ENCODE measurements at regions not wholly inside any gene's neighbourhood (a gene's known extent, or its start where the extent isn't known, plus 50 kb on each side); places are given as distances from the start of the nearest gene placed in this dataset.

DNA sequence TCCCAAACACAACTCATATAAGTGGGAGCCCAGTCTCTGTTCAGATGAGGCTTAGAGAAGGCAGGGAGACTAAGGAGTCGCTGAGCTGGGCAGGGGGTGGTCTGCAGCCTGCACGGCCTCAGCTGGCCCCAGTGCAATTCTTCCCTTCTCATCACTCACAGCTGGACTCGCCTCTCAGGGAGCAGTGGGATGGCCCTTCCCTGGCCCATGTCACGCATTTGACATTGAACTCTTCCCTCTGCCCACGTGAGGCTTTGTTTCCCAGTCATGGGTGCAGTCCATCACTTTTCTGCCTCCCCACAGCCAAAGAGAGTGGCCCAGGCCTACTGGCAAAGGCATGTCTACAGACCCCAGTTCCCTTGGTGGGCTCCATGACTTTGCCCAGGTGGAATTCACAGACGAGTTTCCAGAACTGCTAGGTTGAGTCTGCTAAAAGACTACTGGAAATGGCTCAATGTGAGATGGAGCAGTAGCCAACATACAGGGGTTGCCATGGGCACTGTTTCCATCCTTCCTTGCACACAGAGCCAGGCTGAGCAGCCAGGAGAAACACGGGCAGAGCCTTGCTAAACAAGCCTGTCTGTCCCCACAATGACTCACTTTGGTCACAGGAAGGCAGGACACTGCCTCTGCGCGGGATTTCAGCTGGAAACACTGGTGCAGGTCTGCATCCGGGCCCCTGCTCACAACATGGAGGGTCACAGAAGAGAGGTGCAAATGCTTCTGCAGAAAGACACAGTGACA lies 90.1 kb downstream of the OAT start:
- no peak for DNase-seq (ENCODE audit: low spot score in 2 of 2, unreplicated experiment in 2 of 2)
- H3K27ac Mint-ChIP-seq = no peak overlapping the region

DNA sequence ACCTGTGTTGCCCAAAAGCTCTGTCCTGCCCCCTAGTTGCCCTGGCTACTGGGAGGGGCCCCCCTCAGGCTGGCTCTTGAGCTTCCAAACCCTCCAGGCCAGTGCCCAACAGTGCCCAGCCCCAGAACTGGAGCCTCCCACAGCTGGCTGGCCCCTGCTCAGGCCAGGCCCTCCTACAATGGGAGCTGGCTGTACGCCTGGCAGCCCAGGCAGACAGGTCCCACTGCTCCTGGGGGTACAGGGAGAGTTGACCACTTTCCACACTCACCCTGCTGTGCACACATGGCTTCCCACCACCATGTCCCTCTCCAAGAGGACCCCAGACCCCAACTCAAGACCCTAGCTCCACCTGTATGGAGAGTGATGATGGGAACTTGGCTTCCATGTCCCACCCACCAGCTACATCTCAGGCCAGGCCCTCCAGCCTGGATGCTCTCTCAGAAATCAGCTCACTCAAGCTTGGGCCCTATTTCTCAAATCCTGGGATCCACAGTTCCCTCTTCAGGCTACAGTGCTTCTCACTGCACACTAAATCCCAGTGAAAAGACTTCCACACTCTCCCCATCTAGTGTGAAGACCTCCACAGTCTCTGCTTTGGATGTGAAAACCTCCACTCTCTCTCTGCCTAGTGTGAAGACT lies 92.6 kb downstream of the OAT start:
- Mint-ChIP-seq H3K27ac (no peak overlapping the region), H3K27me3 (ENCODE audit: low read depth) (peaks cover 36% of the 10 kb centered on the region), H3K4me3 (no peak overlapping the region), H3K4me1 (peaks cover 12% of the 10 kb centered on the region), H3K9me3 (peaks cover 5% of the 10 kb centered on the region), H3K36me3 (no peaks in the 10 kb centered on the region)
- no peak for DNase-seq (ENCODE audit: low spot score in 2 of 2, unreplicated experiment in 2 of 2)
- TF ChIP-seq, protein P1, sequence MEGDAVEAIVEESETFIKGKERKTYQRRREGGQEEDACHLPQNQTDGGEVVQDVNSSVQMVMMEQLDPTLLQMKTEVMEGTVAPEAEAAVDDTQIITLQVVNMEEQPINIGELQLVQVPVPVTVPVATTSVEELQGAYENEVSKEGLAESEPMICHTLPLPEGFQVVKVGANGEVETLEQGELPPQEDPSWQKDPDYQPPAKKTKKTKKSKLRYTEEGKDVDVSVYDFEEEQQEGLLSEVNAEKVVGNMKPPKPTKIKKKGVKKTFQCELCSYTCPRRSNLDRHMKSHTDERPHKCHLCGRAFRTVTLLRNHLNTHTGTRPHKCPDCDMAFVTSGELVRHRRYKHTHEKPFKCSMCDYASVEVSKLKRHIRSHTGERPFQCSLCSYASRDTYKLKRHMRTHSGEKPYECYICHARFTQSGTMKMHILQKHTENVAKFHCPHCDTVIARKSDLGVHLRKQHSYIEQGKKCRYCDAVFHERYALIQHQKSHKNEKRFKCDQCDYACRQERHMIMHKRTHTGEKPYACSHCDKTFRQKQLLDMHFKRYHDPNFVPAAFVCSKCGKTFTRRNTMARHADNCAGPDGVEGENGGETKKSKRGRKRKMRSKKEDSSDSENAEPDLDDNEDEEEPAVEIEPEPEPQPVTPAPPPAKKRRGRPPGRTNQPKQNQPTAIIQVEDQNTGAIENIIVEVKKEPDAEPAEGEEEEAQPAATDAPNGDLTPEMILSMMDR (IDR thresholded peaks at IDR 0.05; ENCODE audit: unreplicated experiment) = no peak

More for the DNA sequence above, 90.1 kb downstream of the OAT start:
- Mint-ChIP-seq H3K9me3 (peaks cover 22% of the 10 kb centered on the region), H3K4me3 (no peak overlapping the region), H3K36me3 (peaks cover 5% of the 10 kb centered on the region), H3K4me1 (peaks cover 15% of the 10 kb centered on the region), H3K27me3 (ENCODE audit: low read depth) (peaks cover 28% of the 10 kb centered on the region)
- TF ChIP-seq, protein P1 (IDR thresholded peaks at IDR 0.05; ENCODE audit: unreplicated experiment) = no peak

DNA sequence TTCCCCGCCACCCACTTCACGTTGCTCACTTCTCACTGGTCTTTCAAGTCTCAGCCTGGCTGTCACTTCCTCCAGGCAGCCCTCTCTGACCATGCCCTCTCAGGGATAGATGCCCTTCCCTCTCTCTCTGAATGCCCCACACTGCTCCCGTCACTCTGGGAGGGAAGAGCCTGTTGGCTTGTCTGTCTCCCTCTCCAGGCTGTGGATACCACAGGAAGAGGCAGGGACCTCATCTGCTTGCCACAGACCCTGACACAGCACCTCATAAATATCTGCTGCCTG lies 93.1 kb downstream of the OAT start:
- TF ChIP-seq, protein P1 (IDR thresholded peaks at IDR 0.05; ENCODE audit: unreplicated experiment) = no peak
- Mint-ChIP-seq H3K27ac (no peak overlapping the region), H3K4me3 (no peak overlapping the region), H3K27me3 (ENCODE audit: low read depth) (peaks cover 36% of the 10 kb centered on the region), H3K4me1 (peaks cover 12% of the 10 kb centered on the region), H3K9me3 (no peaks in the 10 kb centered on the region), H3K36me3 (no peaks in the 10 kb centered on the region)
- DNase-seq (ENCODE audit: low spot score in 2 of 2, unreplicated experiment in 2 of 2) = no peak

DNA sequence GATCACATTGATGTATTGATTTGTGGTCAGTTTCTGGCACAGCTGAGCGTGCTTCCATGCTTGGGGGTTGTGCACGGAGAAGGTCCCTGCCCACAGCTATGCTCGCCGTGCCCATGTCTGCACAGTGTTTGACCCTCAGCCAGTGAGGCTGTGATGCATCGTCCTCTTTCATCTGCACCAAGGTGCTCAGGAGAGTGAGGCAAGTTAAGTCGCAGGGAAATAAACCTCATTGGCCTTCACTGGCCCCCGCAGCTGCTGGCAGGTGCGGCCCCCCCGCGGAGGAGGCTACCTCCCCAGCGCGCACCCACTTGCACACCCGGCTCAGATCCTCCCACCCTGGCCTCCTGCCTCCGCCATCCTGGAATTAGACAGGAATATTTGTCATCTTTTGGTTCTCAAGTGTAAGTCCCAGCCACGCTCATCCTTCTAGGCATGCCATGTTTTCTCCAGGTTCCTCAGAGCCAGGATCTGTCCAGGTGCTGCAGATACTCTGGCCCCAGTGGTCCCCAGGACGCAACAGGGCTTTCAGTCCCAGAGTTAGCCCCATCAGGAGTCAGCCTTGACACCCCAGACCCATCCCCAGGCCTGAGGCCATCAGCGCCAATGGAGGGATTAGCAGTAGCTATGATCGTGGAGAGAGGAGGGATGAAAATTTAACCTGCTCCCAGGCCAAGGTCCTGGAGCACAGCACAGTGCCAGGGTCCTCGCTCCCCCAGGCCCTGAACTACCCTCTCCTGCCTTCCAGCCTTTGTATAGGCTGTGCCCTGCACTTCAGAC lies 93.7 kb downstream of the OAT start:
- H3K4me1 Mint-ChIP-seq = peaks cover 12% of the 10 kb centered on the region
- no peak overlapping the region for H3K4me3 Mint-ChIP-seq
- no peaks in the 10 kb centered on the region for H3K36me3 Mint-ChIP-seq
- TF ChIP-seq, protein P1 (IDR thresholded peaks at IDR 0.05; ENCODE audit: unreplicated experiment) = no peak
- H3K27me3 Mint-ChIP-seq (ENCODE audit: low read depth) = peaks cover 33% of the 10 kb centered on the region
- peak in 1 of 2 experiments; percentile 17 for DNase-seq (ENCODE audit: low spot score in 2 of 2, unreplicated experiment in 2 of 2)
- no peak overlapping the region for H3K27ac Mint-ChIP-seq
- no peaks in the 10 kb centered on the region for H3K9me3 Mint-ChIP-seq

DNA sequence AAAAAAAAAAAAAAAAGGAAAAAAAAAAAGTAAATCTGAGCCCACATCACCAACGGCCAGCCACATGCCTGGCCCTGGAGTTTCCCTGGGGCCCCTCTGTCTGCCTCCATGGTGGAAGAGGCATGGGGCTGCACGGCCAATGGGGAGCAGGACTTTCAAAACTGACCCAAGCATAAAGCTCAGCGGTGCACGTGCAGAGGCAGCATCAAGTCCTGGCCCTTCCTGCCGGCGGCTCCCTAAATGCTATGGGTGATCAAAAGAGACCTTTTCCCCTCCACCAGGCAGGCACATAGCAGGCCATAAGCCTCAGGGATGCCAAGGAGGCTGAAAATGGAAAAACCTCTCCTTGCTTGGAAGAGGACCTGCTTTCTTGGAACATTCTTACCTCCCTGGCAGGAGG lies 94.3 kb downstream of the OAT start:
- Mint-ChIP-seq H3K27ac (no peak overlapping the region), H3K4me1 (peaks cover 12% of the 10 kb centered on the region), H3K27me3 (ENCODE audit: low read depth) (peaks cover 27% of the 10 kb centered on the region), H3K36me3 (no peaks in the 10 kb centered on the region), H3K4me3 (no peak overlapping the region), H3K9me3 (no peaks in the 10 kb centered on the region)
- TF ChIP-seq, protein P1 (IDR thresholded peaks at IDR 0.05; ENCODE audit: unreplicated experiment) = no peak
- peak in 1 of 2 experiments; percentile 10 for DNase-seq (ENCODE audit: low spot score in 2 of 2, unreplicated experiment in 2 of 2)

All from mesothelial cell of epicardium (in vitro differentiated cells).